ENCODE measurements at regions not wholly inside any gene's neighbourhood (a gene's known extent, or its start where the extent isn't known, plus 50 kb on each side); places are given as distances from the start of the nearest gene placed in this dataset.
"Not testable (repeated sequence)": the region's sequence is repeated elsewhere in the genome, so short reads cannot be mapped to it uniquely, and the experiment has no call there.

DNA sequence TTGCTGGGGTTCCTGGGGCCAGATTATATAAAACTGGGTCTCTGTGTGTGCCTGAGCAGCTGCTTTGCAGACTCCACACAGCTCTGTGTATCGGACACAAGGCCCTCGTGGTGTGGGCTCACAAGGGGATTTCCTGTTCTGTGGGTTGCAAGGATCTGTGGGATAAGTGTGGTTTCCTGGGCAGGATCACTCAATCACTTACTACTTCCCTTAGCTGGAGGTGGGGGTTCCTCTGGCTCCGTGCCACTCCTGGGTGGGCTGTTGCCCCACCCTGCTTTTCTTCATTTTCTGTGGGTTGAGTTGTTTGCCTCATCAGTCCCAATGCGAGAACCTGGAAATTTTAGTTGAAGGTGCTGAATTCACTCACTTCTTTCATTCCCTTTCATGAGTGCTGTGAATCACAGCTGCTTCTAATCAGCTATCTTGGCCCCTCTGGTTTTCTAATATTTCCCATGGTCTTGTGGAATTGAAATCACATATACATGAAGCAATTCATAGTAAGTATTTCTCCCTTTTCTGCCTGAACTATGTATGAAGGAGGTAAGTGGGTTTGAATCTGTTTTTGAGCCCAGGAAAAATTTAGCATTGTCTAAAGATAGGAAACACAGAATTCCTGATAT lies 196.3 kb downstream of the DCDC2C start:
- DNase-seq, result no peak

DNA sequence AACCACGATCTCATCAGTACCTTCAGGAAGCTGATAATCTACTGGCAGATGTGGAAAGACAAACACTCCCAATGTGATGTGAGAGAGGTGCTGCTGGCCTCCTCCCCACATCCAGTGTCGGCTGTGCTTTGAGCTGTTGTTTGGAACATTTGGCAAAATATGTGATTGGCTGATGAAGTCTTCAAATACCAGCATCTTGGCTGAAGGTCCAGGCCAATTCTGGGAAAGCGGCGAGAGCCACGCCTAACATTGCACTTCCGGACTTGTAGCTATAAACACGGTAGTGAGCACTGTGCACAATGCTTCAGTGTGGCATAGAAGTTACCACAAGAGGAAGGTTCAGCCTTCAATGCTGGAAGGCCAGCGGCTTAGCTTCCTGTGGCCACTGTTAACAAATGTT lies 198.8 kb downstream of the DCDC2C start:
- peak; percentile 42 for DNase-seq

DNA sequence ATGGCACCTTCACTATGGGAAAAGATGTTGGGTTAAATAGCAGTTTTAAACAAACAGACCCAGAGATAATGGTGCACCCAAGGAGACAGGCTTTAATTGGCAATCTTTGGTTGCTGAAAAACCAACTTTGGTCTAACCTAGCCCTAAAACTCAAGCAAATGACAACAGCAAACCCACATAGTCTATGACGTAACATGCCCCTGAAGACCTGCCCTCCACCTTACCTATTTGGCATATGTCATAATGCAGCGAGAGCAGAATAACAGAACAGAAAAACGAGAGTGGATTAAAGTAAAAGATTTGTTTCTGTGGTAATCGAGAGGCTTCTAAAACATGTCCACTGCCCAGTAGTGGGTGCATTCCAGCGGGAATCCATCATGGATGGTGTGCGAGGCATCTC lies 200.7 kb downstream of the DCDC2C start:
- DNase-seq, result no peak

DNA sequence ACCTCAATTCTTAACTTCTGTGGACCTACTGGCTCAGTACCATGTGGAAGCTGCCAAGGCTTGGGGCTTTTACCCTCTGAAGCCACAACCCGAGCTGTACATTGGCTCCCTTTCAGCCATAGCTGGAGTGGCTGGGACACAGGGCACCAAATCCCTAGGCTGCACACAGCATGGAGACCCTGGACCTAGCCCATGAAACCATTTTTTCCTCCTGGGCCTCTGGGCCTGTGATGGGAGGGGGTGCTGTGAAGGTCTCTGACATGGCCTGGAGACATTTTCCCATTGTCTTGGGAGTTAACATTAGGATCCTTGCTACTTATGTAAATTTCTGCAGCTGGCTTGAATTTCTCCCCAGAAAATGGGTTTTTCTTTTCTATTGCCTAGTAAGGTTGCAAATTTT lies 205.1 kb downstream of the DCDC2C start:
- not testable (repeated sequence) for DNase-seq

DNA sequence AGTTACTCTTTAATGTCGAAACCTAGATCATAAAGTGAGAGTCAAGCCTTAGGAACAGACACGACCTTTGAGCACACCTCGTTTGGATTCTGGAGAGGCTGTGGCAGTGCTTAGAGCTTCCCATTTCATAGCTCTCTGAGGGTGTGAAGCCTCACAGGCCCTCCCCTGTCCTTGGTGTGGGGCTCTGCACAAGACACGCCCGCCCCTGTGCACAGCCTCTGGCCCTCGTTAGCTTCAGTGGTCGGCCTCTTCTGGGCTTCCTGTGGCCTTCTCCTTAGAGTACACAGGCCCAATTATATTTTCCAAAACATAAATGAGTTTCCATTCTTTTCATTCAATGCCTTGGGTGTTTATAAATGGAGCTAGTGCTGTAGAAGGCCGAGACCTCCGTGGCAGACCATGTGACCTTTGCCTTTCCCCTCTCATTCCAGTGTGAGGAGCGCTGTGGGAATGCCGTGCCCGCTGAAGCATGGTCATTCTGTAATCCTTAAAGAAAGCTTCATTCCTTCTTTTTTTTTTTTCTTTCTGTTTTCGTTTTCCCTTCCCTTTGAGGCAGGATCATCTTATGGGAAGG lies 208.6 kb downstream of the DCDC2C start:
- no peak for DNase-seq

DNA sequence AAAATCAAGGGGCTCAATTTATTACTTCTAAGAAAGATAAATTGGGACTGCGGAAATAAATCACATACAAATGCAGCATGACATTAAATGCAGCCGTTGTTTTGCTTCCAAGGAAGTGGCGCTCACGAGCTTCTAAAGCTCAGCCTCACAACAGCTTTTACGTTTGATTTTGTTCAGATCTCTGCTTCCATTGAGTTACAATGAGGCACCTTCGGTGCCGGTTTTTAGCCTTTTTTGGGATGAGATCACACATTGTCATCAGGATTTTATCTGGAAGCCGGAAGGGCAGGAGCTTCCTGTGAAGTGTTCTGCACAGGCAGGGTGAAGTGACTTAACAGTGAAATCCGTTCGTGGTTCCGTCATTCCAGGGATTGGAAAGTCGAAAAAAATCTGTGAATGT lies 209.8 kb downstream of the DCDC2C start:
- DNase-seq, result no peak

DNA sequence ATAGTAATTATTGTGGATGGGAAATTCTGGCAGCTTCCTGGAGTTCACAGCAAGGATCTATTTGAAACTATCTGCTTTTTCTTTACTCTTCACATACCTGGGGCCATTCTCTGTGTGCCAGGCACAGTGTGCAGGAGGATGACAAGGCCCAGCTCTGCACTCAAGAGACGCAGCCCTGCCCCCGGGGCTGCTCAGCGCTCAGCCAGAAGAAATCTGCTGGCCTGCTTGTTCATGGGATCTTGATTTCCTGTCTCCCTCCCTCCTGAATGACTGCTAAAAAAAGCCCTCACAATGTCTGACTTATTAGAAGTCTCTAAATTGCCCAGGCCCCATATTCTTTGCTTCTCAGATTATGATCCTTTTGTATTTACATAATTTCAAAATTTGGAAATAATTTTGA lies 210.9 kb downstream of the DCDC2C start:
- no peak for DNase-seq

DNA sequence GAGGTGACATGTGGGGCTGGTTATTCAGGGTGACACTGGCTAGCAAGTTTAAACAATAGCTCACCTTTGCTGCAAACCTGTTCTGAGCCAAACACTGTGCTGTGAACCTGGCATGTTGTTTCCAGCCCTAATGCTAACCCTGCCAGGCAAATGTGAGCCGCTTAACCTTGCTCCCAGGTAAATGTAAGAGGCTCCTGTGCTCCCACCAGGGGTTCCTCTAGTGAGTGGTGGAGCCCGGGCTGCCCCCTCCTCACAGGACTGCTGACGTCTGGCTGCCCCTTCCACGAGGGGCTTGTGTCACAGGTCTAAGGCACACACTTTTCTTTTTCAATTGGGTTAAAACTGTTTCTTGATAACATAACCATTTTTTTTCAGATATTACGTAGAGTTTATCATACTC lies 223.7 kb downstream of the DCDC2C start:
- no peak for DNase-seq

DNA sequence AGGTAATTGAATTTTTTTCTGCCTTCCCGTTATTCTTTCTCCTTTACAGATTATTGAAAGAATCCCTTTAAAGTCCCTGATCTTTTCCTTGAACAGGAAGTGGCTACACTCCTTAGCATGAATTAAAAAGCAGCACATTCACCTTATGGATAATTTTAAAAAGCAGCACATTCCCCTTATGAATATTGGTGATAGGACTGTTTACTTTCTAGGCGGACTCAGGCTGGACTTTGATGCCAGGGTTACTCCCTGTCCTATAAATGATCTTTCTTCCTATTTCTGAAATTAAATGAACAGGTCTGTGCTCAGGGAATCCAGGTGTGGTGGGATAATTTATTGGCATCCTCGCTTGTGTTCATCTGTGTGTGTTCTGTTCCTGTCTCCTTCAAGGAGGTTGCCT lies 226.0 kb downstream of the DCDC2C start:
- no peak for DNase-seq

DNA sequence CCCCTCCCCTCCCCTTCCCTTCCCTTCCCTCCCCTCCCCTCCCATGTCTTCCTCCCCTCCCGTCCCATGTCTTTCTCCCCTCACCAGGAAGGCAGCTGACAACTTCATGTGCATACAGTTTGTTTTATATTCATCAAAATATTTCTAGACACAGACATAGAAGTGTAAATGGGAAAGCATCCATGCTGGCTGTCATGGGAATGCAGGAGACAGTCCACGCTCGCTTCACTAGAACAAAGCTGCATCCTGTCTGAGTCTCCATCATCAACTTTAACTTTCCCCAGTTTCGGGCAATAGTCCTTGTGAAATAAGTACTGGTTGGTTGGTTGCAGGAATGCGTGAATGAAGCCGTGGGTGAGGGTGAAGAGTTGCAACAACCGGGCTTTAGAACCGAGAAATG lies 226.9 kb downstream of the DCDC2C start:
- DNase-seq, result no peak

DNA sequence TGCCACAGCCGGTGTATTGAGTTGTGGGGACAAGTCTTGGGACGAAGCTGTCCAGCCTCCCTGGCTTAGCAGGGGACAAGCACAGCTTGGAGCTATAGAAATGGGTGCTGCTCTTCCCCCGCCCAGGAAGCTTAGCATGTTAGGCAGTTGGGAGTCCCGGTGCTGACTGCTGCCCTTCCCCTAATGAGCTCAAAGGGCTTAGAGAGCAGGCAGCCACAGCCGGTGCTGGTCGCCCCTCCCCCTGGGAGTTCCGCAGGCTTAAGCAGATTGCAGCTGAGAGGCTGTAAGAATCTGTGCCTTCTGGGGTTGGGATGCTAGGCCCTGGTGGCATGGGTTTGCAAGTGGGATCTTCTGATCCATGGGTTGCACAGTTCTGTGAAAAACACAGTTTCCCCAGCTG lies 237.3 kb downstream of the DCDC2C start:
- DNase-seq, result no peak

DNA sequence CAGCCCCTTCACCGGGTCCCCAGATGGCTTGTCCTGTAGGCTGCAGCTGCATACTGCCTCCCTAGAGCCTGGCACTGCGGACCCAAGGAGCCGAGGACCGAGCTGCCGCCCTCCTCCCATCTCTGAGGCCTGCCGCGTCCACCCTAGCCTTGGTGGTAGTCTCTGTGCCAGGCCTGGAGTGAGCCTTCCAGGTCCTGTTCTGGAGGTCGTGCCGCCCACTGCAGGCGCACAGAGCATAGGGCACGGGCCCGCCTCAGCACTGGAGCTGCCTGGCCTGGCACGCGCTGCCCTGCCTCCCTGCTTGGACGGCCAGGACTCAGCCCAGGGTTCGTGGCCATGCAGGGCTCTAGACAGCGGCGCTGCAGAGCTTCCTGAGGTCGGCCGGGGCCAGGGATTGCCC lies 239.5 kb downstream of the DCDC2C start:
- no peak for DNase-seq

DNA sequence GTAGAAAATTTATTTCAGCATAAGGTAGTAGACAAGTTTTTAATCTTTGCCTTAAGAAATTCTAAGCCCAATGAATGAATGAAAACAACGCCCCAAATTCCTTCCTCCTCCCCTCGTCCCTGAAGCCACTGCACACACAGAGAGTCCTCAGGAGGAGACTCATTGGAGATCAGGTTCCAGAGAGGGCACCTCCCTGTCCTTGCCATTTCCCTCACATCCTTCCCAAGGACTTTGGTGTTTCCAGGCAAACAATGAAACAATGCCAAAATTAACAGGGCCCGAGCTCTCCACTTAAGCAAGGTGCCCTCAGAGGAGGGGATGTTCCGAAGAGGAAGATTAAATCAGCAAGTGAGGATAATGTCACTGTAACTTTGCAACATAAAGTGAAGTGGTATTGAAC lies 240.7 kb downstream of the DCDC2C start:
- no peak for DNase-seq

DNA sequence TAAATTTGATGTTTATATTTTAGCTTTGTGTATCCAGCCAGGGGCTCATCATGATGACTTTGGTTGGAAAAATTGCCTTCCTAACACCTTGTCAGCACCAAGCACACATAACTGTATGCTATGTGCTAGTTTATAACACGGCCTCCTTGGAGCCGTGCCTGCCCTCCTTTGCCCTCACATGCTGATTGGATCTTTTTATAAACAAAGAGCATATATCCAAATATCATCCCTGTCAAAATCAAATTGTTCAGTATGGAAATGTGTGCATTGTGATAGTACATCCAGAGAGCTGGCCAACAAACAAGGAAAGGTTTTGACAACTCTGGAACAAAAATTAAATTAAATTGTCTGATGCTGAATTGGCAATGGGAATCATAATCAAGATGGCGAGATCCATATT lies 241.5 kb downstream of the DCDC2C start:
- no peak for DNase-seq

DNA sequence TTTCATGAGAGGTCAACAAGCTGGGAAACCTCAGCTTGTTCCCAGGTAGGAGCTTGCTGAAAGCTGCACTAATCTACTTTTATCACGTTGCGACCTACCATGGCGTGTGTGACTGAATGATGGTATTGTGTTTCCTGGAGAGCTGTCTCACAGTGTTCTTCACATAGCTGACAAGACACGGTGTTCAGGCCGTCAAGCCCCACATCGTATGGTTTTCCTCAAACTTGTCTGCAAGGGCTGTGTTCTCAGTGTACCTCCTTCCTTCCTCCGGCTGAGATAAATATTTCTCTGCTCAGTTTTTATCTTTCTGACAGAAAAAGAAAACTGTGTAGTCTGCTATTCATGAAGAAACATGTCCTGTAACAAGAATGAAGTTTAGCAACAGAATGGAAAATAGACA lies 244.8 kb downstream of the DCDC2C start:
- no peak for DNase-seq

DNA sequence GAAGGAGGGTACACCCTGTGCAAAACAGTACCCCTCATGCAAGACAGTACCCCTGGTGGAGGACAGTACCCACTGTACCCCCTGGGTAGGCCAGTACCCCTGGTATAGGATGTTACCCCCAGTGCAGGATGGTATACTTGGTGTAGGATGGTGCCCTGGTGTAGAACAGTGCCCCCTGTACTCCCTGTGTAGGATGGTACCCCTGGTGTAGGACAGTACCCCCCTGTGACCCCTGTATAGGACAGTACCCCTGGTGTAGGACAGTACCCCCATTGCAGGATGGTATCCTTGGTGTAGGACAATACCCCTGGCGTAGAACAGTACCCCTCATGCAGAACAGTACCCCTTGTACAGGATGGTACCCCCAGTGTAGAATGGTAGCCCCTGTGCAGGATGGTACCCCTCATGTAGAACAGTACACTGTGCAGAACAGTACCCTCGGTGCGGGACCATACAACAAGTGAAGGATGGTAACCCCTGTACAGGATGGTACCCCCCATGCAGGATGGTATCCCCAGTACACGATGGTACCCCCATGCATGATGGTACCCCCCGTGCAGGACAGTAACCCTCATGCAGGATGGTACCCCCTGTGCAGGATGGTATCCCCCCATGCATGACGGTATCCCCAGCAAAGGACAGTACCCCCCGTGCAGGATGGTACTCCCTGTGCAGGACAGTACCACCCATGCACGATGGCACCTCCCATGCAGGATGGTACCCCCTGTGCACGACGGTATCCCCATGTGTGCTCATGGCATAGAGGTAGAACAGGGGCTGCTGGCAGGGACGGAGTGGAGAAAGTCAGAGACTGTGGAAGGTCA lies 248.0 kb downstream of the DCDC2C start:
- DNase-seq, result no peak

DNA sequence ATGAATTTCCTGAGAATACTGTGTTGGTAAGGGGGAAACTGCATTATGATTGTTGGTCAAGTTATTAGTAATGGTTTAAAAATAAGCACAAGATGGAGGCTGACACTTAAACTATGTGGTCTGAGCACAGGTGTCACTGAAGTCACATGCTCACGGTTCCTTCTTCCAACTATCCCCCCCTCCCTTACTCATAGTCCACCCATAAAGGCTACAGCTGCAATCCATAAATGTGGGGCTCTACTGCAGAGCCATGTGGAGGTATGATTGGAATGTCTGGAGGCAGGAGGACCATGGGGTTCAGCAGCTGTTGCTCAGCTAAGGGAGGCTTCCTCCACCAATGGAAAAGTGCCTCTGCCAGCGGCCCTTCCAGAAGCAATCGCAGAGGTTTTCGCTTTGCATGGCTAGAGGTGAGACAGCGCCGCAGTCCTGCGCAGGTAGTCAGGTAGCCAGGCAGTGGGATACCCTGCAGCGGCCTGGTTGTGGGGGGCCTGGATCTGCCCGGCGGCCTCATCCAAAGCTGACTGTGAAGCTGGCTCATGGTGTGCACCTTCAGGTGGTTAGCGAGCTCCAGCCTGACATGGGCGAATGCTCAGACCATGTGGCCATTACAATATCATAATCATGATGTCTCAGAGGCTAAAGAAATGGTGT lies 249.6 kb downstream of the DCDC2C start:
- no peak for DNase-seq

DNA sequence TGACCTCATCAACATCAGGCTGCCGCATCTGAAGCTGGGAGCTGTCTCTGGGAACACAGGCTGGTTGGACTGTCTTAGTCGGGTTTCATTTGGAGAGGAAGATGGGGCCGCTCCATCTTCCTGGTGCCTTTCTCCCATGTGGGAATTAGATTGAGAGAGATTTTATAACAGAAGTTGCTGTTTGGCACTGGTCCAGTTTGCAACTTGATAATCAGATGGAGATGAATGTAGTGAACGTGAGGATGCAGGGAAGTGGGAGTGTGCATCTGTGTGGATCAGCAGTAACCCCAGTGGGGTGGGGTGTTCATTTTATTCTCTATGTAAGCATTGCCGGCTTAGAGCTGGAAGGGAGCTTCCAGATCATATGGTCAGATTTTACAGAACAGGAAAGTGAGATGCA lies 250.9 kb downstream of the DCDC2C start:
- no peak for DNase-seq

DNA sequence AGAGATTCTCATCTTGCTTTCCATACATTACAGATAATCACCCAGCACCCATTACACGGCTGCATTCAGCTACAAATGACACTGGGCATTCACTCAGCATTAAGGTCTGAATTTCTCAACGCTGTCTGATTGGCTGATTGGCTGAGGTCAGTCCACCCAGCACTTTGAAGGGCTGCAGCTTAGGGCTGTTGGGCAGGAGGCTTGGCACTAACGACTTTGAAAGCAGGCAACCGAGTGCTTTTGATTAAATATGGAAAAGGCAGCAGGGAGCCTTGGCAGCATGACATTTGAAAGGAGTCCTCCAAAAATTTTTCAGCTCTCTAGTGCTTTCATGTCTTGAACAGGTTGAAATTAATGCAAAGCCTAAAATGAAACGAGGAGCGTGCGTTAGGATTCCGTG lies 253.0 kb downstream of the DCDC2C start:
- no peak for DNase-seq

DNA sequence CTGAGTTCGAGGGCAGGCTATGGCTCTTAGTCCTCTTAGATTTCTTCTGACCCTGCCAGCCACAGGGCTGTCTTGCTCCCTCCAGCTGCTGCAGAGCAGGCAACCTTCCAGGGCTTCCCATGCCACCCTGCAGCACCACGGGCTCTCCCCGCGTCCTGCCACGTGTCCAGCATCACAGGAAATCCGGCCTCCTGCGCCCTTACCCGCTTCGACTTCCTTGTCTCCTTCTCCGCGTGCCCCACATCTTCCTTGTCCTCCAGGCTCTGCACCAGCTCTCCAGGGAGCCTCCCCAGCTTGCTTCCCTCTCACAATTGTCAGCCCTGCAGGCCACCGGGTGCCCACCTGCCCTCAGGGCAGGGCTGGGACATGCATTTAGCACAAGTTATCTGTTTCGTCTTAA lies 253.5 kb downstream of the DCDC2C start:
- no peak for DNase-seq

DNA sequence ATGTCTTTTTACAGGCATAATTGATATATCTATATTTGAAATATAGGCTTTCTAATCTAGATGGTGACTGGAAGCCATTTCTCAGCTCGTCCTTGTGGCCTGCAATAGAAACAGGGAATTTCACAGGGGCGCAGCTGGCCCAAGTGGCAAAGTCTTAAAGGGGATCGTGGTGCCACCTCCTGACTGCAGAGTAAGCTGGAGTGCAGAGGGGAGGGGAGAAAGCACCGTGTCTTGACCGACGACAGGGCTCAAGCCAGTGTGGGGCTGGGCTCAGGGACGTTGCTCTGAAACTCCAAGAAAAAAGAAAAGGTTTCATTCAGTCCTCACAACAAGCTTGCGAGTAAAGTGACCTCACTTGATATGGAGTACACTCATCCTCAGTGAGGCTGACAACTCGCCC lies 255.1 kb downstream of the DCDC2C start:
- DNase-seq, result no peak

DNA sequence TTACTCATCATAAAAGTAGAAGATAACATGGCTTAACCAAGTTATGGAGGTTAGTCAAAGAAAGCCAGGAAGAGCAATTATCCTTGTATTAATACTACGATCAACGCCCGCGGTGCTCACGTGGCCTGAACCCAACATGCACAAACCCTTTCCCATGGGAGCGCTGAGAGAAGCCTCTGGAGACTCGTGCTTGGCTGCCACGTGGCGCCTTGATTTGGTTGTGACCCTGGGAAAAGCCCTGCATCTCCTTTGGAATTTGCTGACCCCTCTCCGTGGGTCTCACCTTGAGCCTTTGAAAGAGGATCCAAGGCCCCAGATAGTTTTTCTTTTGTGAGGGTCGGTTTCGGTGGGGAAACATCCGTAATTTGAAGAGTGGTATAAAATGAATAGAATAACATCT lies 255.6 kb downstream of the DCDC2C start:
- DNase-seq, result no peak

DNA sequence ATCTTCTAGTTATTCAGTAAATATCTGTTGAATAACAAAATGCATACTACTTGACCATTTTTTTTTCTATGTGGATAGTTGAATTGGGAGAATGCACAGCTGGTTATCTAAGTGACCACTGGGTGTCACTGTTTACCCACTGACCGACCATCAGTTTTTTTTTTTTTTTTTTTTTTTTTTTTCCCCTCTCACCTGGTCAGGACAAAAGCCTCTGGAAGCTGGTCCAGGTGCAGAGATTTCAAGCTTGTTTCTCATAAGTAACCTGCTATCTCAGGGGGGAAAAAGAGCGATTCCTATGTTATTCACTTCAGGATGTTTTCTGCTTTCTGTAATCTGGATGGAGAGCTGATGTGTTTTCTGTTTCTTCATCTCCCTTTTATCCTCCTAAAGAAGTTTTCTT lies 256.0 kb downstream of the DCDC2C start:
- no peak for DNase-seq

DNA sequence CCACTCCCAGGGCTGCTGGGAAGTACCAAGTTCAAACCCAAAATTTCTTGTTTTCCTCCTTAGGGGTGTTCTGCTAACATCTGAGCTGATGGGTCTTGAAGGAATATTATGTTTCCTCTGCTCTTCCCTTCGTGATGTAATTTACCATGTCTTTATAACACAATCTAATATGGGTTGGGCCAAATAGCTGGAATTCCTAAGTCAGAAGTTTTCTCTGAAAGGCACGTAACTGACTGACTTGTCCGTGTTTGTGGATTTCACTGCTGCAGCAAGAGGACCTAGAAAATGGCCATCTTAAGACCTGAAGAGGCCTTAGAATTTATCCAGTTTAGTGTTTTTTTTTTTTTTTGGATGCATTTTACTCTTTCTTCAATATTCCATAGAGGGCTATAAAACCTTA lies 256.7 kb downstream of the DCDC2C start:
- DNase-seq, result no peak
